GM23248 (cell line): ENCODE measurements at regions not wholly inside any gene's neighbourhood (a gene's known extent, or its start where the extent isn't known, plus 50 kb on each side); places are given as distances from the start of the nearest gene placed in this dataset.

ENCODE experiments used
- EZH2 ChIP-seq: fragments of 200-600 bp; sonication (generic); IDR thresholded peaks from 2 replicates; pipeline ENCODE4 v1.6.1; 2018; ENCODE audit warnings: antibody characterized with exemption, mild to moderate bottlenecking; ENCODE audit not compliant: insufficient read depth, poor library complexity, severe bottlenecking
- EZH2phosphoT487 ChIP-seq: fragments of 200-600 bp; sonication (generic); IDR thresholded peaks from 2 replicates; pipeline ENCODE4 v1.6.1; 2018; ENCODE audit warnings: antibody characterized with exemption, moderate library complexity, mild to moderate bottlenecking, low read depth; ENCODE audit not compliant: insufficient read depth

- TF ChIP-seq EZH2 = no peak
- TF ChIP-seq EZH2phosphoT487 = no peak
These were observed 164.8 kb downstream of the SNAPC1 start for GRCh38 chr14:61927060-61927459.
